ENCODE measurements at regions not wholly inside any gene's neighbourhood (a gene's known extent, or its start where the extent isn't known, plus 50 kb on each side); places are given as distances from the start of the nearest gene placed in this dataset.

GRCh38 chr9:4365055-4365454, 65.2 kb upstream of the GLIS3 start:
- DNase-seq (ENCODE audit: low read depth) = no peak
- no peak overlapping the region for H3K4me3 ChIP-seq (ENCODE audit: control insufficient read depth, low read depth, low read length)
- no peak for TF ChIP-seq CTCF (IDR thresholded peaks at IDR 0.05; ENCODE audit: control insufficient read depth, insufficient read depth, low read depth, low read length, missing control alignments)

- no peak overlapping the region for H3K4me3 ChIP-seq (ENCODE audit: control insufficient read depth, low read depth, low read length)
- no peak for DNase-seq (ENCODE audit: low read depth)
- TF ChIP-seq CTCF (IDR thresholded peaks at IDR 0.05; ENCODE audit: control insufficient read depth, insufficient read depth, low read depth, low read length, missing control alignments) = no peak
Observed at GRCh38 chr9:4362281-4362680, 62.4 kb upstream of the GLIS3 start.

- no peak for DNase-seq (ENCODE audit: low read depth)
- no peak for TF ChIP-seq CTCF (IDR thresholded peaks at IDR 0.05; ENCODE audit: control insufficient read depth, insufficient read depth, low read depth, low read length, missing control alignments)
- no peak overlapping the region for H3K4me3 ChIP-seq (ENCODE audit: control insufficient read depth, low read depth, low read length)
Observed at GRCh38 chr9:4359016-4359415, 59.1 kb upstream of the GLIS3 start.

DNA sequence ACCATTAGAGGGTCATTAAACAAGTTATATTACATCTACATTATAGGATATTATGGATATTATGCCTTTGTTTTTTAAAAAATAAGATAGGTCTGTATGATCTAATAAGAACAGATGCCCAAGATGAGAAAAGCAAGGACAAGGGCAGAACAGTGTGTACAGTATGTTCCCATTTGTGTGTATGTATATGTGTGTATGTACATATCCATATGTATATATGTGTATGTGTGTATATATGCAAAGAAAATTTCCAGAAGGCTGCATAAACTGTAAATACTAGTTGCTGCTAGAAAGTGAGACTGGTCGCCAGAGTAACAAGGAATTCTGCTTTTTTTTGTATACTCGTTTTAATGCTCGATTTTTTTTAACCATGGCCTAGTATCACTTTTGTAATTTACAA, 58.1 kb upstream of the GLIS3 start:
- no peak overlapping the region for H3K4me3 ChIP-seq (ENCODE audit: control insufficient read depth, low read depth, low read length)
- DNase-seq (ENCODE audit: low read depth) = no peak
- TF ChIP-seq CTCF (IDR thresholded peaks at IDR 0.05; ENCODE audit: control insufficient read depth, insufficient read depth, low read depth, low read length, missing control alignments) = no peak

GRCh38 chr9:4356306-4356705, 56.4 kb upstream of the GLIS3 start:
- TF ChIP-seq CTCF (IDR thresholded peaks at IDR 0.05; ENCODE audit: control insufficient read depth, insufficient read depth, low read depth, low read length, missing control alignments) = no peak
- no peak overlapping the region for H3K4me3 ChIP-seq (ENCODE audit: control insufficient read depth, low read depth, low read length)
- no peak for DNase-seq (ENCODE audit: low read depth)

- H3K4me3 ChIP-seq (ENCODE audit: control insufficient read depth, low read depth, low read length) = no peak overlapping the region
- no peak for TF ChIP-seq CTCF (IDR thresholded peaks at IDR 0.05; ENCODE audit: control insufficient read depth, insufficient read depth, low read depth, low read length, missing control alignments)
- DNase-seq (ENCODE audit: low read depth) = no peak
Observed at GRCh38 chr9:4353236-4353635, 53.4 kb upstream of the GLIS3 start.

GRCh38 chr9:4349816-4350418, 50.0 kb upstream of the GLIS3 start:
- no peak overlapping the region for H3K4me3 ChIP-seq (ENCODE audit: control insufficient read depth, low read depth, low read length)
- no peak for TF ChIP-seq CTCF (IDR thresholded peaks at IDR 0.05; ENCODE audit: control insufficient read depth, insufficient read depth, low read depth, low read length, missing control alignments)
- no peak for DNase-seq (ENCODE audit: low read depth)

Data from AG09309 (cell line).